B cell (primary cell): ENCODE measurements at regions not wholly inside any gene's neighbourhood (a gene's known extent, or its start where the extent isn't known, plus 50 kb on each side); places are given as distances from the start of the nearest gene placed in this dataset.

Experiments used
- ATAC-seq: fragments of 200-7000 bp; cut with Tn5 transposase; one replicate; pipeline ENCODE4 v1.10.0; 2021; ENCODE audit warnings: low read depth, mild to moderate bottlenecking, moderate number of reproducible peaks, moderate library complexity
- CTCF ChIA-PET: fragments of 350-600 bp; sonication (Branson Sonifier 250); formaldehyde crosslinking; loops from one replicate; lab custom pipeline; 2021; ENCODE audit warnings: antibody characterized with exemption, inconsistent platforms; lab: Charles Lee
- POLR2A ChIA-PET: fragments of 350-600 bp; sonication (Branson Sonifier 250); formaldehyde crosslinking; loops from one replicate; lab custom pipeline; 2021; ENCODE audit warnings: antibody characterized with exemption; lab: Charles Lee
- DNase-seq: peaks from one replicate; pipeline ENCODE4 v3.0.0; 2013
- H2AFZ ChIP-seq: 2 replicates; pipeline ENCODE4 v1.6.1; 2012; ENCODE audit warnings: mild to moderate bottlenecking, low read depth, low read length; ENCODE audit not compliant: insufficient read depth, poor library complexity, severe bottlenecking
- H3K27ac ChIP-seq, 2 donors: 1 replicate in 1 of 2; 2 replicates in 1 of 2; pipeline ENCODE4 v1.5.1; 2012 to 2013; ENCODE audit warnings: low read length in 2 of 2, mild to moderate bottlenecking in 2 of 2, moderate library complexity in 1 of 2
- H3K27me3 ChIP-seq, 4 experiments: fragments of 200-600 bp in 1 of 4; sonication (generic) in 1 of 4; replicated peaks in 1 of 4; 1 replicate in 2 of 4; 2 replicates in 2 of 4; pipeline versions ENCODE4 v1.6.1 to v1.7.0; 2013 to 2016; ENCODE audit warnings: low read length in 3 of 4, mild to moderate bottlenecking in 2 of 4, mixed read lengths in 1 of 4, moderate library complexity in 1 of 4; ENCODE audit not compliant: insufficient read depth in 4 of 4, control insufficient read depth in 3 of 4; ENCODE audit errors: control extremely low read depth in 1 of 4
- H3K36me3 ChIP-seq, 2 experiments: replicated peaks in 1 of 2; 1 replicate in 1 of 2; 2 replicates in 1 of 2; pipeline versions ENCODE4 v1.6.1 to v1.7.1; 2013; ENCODE audit warnings: low read length in 1 of 2; ENCODE audit not compliant: insufficient read depth in 2 of 2, control insufficient read depth in 1 of 2; ENCODE audit errors: control extremely low read depth in 1 of 2, extremely low read depth in 1 of 2
- H3K4me1 ChIP-seq, 2 donors: fragments of 200-600 bp in 1 of 2; sonication (generic) in 1 of 2; 1 replicate in 1 of 2; 2 replicates in 1 of 2; pipeline versions ENCODE4 v1.5.1 to v1.6.1; 2013 to 2017; ENCODE audit warnings: low read length in 2 of 2; ENCODE audit not compliant: control insufficient read depth in 2 of 2, insufficient read depth in 2 of 2
- H3K4me2 ChIP-seq: replicated peaks from 2 replicates; pipeline ENCODE3; 2012; ENCODE audit warnings: mild to moderate bottlenecking, low read depth, low read length; ENCODE audit not compliant: poor library complexity, severe bottlenecking
- H3K4me3 ChIP-seq, 5 experiments: fragments of 200-600 bp in 1 of 5; sonication (generic) in 1 of 5; 1 replicate in 3 of 5; 2 replicates in 2 of 5; pipeline versions ENCODE4 v1.5.1 to v1.7.0; 2011 to 2016; ENCODE audit warnings: low read length in 4 of 5, mild to moderate bottlenecking in 4 of 5, low read depth in 2 of 5, control low read depth in 1 of 5, moderate library complexity in 1 of 5; ENCODE audit not compliant: insufficient read depth in 1 of 5; ENCODE audit errors: control extremely low read depth in 1 of 5, extremely low read depth in 1 of 5
- H3K79me2 ChIP-seq: fragments of 200-600 bp; sonication (generic); one replicate; pipeline ENCODE4 v1.6.0; 2016; ENCODE audit warnings: low read length; ENCODE audit not compliant: control insufficient read depth, insufficient read depth
- H3K9ac ChIP-seq: fragments of 200-600 bp; sonication (generic); 2 replicates; pipeline ENCODE4 v1.6.1; 2017; ENCODE audit warnings: mild to moderate bottlenecking, low read length, moderate library complexity
- H3K9me3 ChIP-seq, 3 donors: one replicate each; pipeline versions ENCODE4 v1.6.1 to v1.7.1; 2013; ENCODE audit warnings: low read length in 2 of 3; ENCODE audit not compliant: control insufficient read depth in 2 of 3, insufficient read depth in 1 of 3; ENCODE audit errors: control extremely low read depth in 1 of 3
- H4K20me1 ChIP-seq: 2 replicates; pipeline ENCODE4 v1.6.0; 2012; ENCODE audit warnings: mild to moderate bottlenecking, low read length; ENCODE audit not compliant: insufficient read depth, control insufficient read depth, poor library complexity, severe bottlenecking
- H3K27ac Mint-ChIP-seq: one replicate; pipeline ENCODE4 v1.8.0; 2021; ENCODE audit warnings: mixed read lengths
- H3K27me3 Mint-ChIP-seq: one replicate; pipeline ENCODE4 v1.8.0; 2021; ENCODE audit warnings: mixed read lengths
- H3K4me1 Mint-ChIP-seq: one replicate; pipeline ENCODE4 v1.8.0; 2021; ENCODE audit warnings: mixed read lengths
- H3K4me3 Mint-ChIP-seq: one replicate; pipeline ENCODE4 v1.8.0; 2021; ENCODE audit warnings: mixed read lengths
- H3K9me3 Mint-ChIP-seq: one replicate; pipeline ENCODE4 v1.8.0; 2022; ENCODE audit warnings: mixed read lengths; ENCODE audit not compliant: insufficient read depth
- EZH2 ChIP-seq: IDR thresholded peaks from 2 replicates; pipeline ENCODE4 v1.6.1; 2012; ENCODE audit warnings: borderline replicate concordance, low read depth, mild to moderate bottlenecking, moderate library complexity, low read length; ENCODE audit not compliant: insufficient read depth, poor library complexity, severe bottlenecking
- WGBS: methylation state at CpG from one replicate; pipeline ENCODE4 v1.1.5; 2013; ENCODE audit warnings: missing lambda C conversion rate; ENCODE audit not compliant: insufficient coverage; 5-methylcytosine and 5-hydroxymethylcytosine counted together
- intact Hi-C: fragments of 100-400 bp; cut with micrococcal nuclease; formaldehyde crosslinking; loops from one replicate; pipeline ENCODE4 v1.10.0; 2022
- TF ChIP-seq, protein P1 (sequence below): fragments of 200-600 bp; IDR thresholded peaks from one replicate; pipeline ENCODE4 v1.8.0; 2022; ENCODE audit warnings: antibody characterized with exemption, mild to moderate bottlenecking

DNA sequence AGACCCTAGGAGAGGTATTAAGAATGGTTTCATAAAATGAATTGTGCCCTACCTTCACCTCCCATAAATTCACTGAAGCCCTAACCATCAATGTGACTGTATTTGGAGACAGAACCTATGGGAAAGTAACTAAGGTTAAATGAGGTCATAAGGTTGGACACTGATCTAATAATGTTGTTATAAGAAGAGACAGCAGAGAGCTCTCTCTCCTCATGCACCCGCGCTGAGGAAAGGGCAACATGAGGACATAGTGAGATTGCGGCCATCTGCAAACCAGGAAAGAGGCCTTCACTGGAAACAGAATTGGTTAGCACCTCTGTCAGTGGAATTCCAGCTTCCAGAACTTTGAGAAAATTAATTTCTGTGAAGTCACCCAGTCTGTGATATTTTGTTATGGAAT is 1396.1 kb upstream of the MIR17HG start:
- CTCF ChIA-PET: no interaction called here
- POLR2A ChIA-PET: no interaction called here
- no peak for ATAC-seq

DNA sequence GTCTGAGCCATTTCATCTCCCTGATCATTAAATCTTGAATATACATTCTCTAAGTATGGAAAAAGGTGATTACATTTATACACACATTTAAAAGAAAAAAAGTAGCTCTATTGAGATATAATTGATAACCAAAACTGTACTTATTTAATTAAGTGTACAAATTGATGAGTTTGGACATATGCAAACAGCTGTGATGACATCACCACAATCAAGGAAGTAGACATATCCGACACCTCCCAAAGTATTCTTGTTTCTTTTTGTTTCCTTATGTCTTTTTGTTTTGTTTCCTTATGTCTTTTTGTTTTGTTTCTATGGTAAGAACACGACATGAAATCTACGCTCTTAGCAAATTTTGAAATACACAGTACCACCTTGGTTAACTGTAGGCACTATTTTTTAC is 1393.9 kb upstream of the MIR17HG start:
- H3K27ac ChIP-seq: no peak overlapping the region
- no peak overlapping the region for H3K9ac ChIP-seq
- Mint-ChIP-seq H3K4me3 (no peak overlapping the region), H3K27ac (no peak overlapping the region), H3K27me3 (no peaks in the 10 kb centered on the region), H3K9me3 (peaks cover 4% of the 10 kb centered on the region), H3K4me1 (no peaks in the 10 kb centered on the region)
- H3K79me2 ChIP-seq: no peaks in the 10 kb centered on the region
- H3K4me3 ChIP-seq: no peak overlapping the region
- H3K36me3 ChIP-seq: no peaks in the 10 kb centered on the region
- WGBS: no CpG with 5 or more reads among the region's 3 CpGs
- no peaks in the 10 kb centered on the region for H3K4me1 ChIP-seq
- H3K9me3 ChIP-seq: no peaks in the 10 kb centered on the region
- CTCF ChIA-PET: no interaction called here
- intact Hi-C loops: no loop called here
- H4K20me1 ChIP-seq: no peaks in the 10 kb centered on the region
- POLR2A ChIA-PET: no interaction called here
- no peak for ATAC-seq
- H3K27me3 ChIP-seq: no peaks in the 10 kb centered on the region
- H3K4me2 ChIP-seq: no peak overlapping the region
- no peak for TF ChIP-seq EZH2
- TF ChIP-seq, protein P1, sequence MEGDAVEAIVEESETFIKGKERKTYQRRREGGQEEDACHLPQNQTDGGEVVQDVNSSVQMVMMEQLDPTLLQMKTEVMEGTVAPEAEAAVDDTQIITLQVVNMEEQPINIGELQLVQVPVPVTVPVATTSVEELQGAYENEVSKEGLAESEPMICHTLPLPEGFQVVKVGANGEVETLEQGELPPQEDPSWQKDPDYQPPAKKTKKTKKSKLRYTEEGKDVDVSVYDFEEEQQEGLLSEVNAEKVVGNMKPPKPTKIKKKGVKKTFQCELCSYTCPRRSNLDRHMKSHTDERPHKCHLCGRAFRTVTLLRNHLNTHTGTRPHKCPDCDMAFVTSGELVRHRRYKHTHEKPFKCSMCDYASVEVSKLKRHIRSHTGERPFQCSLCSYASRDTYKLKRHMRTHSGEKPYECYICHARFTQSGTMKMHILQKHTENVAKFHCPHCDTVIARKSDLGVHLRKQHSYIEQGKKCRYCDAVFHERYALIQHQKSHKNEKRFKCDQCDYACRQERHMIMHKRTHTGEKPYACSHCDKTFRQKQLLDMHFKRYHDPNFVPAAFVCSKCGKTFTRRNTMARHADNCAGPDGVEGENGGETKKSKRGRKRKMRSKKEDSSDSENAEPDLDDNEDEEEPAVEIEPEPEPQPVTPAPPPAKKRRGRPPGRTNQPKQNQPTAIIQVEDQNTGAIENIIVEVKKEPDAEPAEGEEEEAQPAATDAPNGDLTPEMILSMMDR: no peak
- DNase-seq: no peak
- H2AFZ ChIP-seq: no peak overlapping the region

More for the DNA sequence above, 1396.1 kb upstream of the MIR17HG start:
- H4K20me1 ChIP-seq: no peaks in the 10 kb centered on the region
- H3K4me1 Mint-ChIP-seq: no peaks in the 10 kb centered on the region
- H3K27ac Mint-ChIP-seq: no peak overlapping the region
- H3K27ac ChIP-seq: no peak overlapping the region
- no peak overlapping the region for H3K4me3 Mint-ChIP-seq
- WGBS: 87% methylated on average over 3 of the region's 3 CpGs
- H3K9me3 ChIP-seq: no peaks in the 10 kb centered on the region
- no peak overlapping the region for H3K4me3 ChIP-seq
- H3K4me1 ChIP-seq: no peaks in the 10 kb centered on the region
- no peaks in the 10 kb centered on the region for H3K36me3 ChIP-seq
- no peak overlapping the region for H3K4me2 ChIP-seq
- H3K27me3 ChIP-seq: no peaks in the 10 kb centered on the region
- no peak overlapping the region for H2AFZ ChIP-seq
- no peaks in the 10 kb centered on the region for H3K79me2 ChIP-seq
- no peak overlapping the region for H3K9ac ChIP-seq
- TF ChIP-seq, protein P1: no peak
- no peak for TF ChIP-seq EZH2
- H3K9me3 Mint-ChIP-seq: peaks cover 6% of the 10 kb centered on the region
- DNase-seq: no peak
- no peaks in the 10 kb centered on the region for H3K27me3 Mint-ChIP-seq
- intact Hi-C loops: no loop called here
